ENCODE measurements at regions not wholly inside any gene's neighbourhood (a gene's known extent, or its start where the extent isn't known, plus 50 kb on each side); places are given as distances from the start of the nearest gene placed in this dataset.
A peak's percentile ranks its signal among the peaks of the same experiment; 100 is the strongest.

DNA sequence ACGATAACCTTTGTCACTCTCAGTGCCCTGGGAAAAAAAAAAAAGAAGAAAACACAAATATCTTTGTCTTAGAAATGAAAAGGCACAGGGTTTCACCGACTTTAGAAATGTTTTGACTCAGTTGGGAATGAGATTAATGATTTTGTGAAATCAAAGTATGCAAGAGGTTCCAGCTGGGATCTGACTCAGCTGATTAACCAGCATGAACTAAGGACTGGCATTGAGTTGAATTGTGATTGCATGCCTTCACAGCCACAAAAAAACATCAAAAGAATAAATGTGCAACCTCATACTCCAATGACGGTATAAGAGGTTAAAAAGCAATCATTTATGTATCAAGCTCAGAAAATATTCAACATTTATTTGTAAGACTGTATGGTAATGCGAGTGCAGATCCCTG lies 566.6 kb upstream of the DSEL start:
- Histone ChIP-seq H3K27me3 (no peaks in the 10 kb centered on the region), H3K4me2 (no peak overlapping the region), H3K4me1 (no peaks in the 10 kb centered on the region), H3K4me3 (no peak overlapping the region), H3F3A (ENCODE audit: low read depth) (no peaks in the 10 kb centered on the region), H3K9ac (no peak overlapping the region), H3K27ac (no peak overlapping the region), H3K36me3 (no peaks in the 10 kb centered on the region), H3K9me3 (ENCODE audit: low read depth) (no peaks in the 10 kb centered on the region), H4K20me1 (ENCODE audit: low read depth) (no peaks in the 10 kb centered on the region), H3K79me2 (ENCODE audit: low read depth) (no peaks in the 10 kb centered on the region), H2AFZ (replicated peaks) (peak overlapping the region; percentile 80)
- Mint-ChIP-seq H3K9me3 (no peaks in the 10 kb centered on the region), H3K36me3 (no peaks in the 10 kb centered on the region), H3K4me3 (peak overlapping the region; percentile 34), H3K4me1 (peaks cover 28% of the 10 kb centered on the region), H3K27ac (peak overlapping the region; percentile 69), H3K27me3 (ENCODE audit: insufficient read depth, low read depth) (no peaks in the 10 kb centered on the region)
- no peak for TF ChIP-seq EZH2 (IDR thresholded peaks at IDR 0.05)
- TF ChIP-seq, protein P1, sequence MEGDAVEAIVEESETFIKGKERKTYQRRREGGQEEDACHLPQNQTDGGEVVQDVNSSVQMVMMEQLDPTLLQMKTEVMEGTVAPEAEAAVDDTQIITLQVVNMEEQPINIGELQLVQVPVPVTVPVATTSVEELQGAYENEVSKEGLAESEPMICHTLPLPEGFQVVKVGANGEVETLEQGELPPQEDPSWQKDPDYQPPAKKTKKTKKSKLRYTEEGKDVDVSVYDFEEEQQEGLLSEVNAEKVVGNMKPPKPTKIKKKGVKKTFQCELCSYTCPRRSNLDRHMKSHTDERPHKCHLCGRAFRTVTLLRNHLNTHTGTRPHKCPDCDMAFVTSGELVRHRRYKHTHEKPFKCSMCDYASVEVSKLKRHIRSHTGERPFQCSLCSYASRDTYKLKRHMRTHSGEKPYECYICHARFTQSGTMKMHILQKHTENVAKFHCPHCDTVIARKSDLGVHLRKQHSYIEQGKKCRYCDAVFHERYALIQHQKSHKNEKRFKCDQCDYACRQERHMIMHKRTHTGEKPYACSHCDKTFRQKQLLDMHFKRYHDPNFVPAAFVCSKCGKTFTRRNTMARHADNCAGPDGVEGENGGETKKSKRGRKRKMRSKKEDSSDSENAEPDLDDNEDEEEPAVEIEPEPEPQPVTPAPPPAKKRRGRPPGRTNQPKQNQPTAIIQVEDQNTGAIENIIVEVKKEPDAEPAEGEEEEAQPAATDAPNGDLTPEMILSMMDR (IDR thresholded peaks at IDR 0.05) = no peak
- TF ChIP-seq EZH2phosphoT487 (IDR thresholded peaks at IDR 0.05) = no peak
- no peak for DNase-seq (ENCODE audit: low spot score)

DNA sequence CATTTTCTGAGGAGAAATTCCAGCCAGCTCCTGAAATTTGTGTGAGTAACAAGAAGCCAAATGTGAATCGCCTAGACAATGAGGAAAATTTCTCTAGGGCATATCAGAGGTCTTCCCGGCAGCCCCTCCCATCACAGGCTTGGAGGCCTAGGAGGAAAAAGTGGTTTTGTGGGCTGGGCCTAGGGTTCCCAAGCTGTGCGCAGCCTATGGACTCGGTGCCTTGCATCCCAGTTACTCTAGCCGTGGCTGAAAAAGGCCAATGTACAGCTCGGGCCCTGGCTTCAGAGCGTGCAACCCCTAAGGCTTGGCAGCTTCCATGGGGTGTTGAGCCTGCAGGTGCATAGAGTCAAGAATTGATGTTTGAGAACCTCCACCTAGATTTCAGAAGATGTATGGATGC lies 556.2 kb upstream of the DSEL start:
- Histone ChIP-seq H3K4me2 (no peak overlapping the region), H3F3A (ENCODE audit: low read depth) (no peaks in the 10 kb centered on the region), H3K79me2 (ENCODE audit: low read depth) (no peaks in the 10 kb centered on the region), H3K36me3 (no peaks in the 10 kb centered on the region), H2AFZ (replicated peaks) (no peak overlapping the region), H3K27me3 (no peaks in the 10 kb centered on the region), H3K4me3 (no peak overlapping the region), H3K9me3 (ENCODE audit: low read depth) (no peaks in the 10 kb centered on the region), H3K9ac (no peak overlapping the region), H3K4me1 (no peaks in the 10 kb centered on the region), H3K27ac (no peak overlapping the region), H4K20me1 (ENCODE audit: low read depth) (no peaks in the 10 kb centered on the region)
- Mint-ChIP-seq H3K4me1 (peaks cover 21% of the 10 kb centered on the region), H3K27ac (no peak overlapping the region), H3K9me3 (peaks cover 32% of the 10 kb centered on the region), H3K4me3 (no peak overlapping the region), H3K27me3 (ENCODE audit: insufficient read depth, low read depth) (peaks cover 2% of the 10 kb centered on the region), H3K36me3 (peaks cover 10% of the 10 kb centered on the region)
- TF ChIP-seq, protein P1 (IDR thresholded peaks at IDR 0.05) = no peak
- DNase-seq (ENCODE audit: low spot score) = no peak

DNA sequence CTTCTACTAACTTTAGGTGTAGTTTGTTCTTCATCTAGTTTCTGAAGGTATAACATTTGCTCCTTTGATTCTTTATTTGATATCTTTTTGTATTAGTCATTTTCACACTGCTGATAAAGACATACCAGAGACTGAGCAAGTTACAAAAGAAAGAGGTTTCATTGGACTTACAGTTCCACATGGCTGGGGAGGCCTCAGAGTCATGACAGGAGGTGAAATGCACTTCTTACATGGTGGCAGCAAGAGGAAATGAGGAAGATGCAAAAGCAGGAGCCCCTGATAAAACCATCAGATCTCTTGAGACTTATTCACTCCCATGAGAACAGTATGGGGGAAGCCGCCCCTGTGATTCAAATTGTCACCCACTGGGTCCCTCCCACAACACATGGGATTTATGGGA lies 544.4 kb upstream of the DSEL start:
- Histone ChIP-seq H3K9me3 (ENCODE audit: low read depth) (no peaks in the 10 kb centered on the region), H3K36me3 (no peaks in the 10 kb centered on the region), H3K27me3 (no peaks in the 10 kb centered on the region), H2AFZ (replicated peaks) (no peak overlapping the region), H3K4me3 (no peak overlapping the region), H3F3A (ENCODE audit: low read depth) (no peaks in the 10 kb centered on the region), H3K4me1 (no peaks in the 10 kb centered on the region), H3K9ac (no peak overlapping the region), H3K27ac (no peak overlapping the region), H3K79me2 (ENCODE audit: low read depth) (no peaks in the 10 kb centered on the region), H3K4me2 (no peak overlapping the region), H4K20me1 (ENCODE audit: low read depth) (no peaks in the 10 kb centered on the region)
- Mint-ChIP-seq H3K9me3 (peaks cover 11% of the 10 kb centered on the region), H3K27ac (no peak overlapping the region), H3K4me1 (no peaks in the 10 kb centered on the region), H3K27me3 (ENCODE audit: insufficient read depth, low read depth) (no peaks in the 10 kb centered on the region), H3K4me3 (no peak overlapping the region), H3K36me3 (no peaks in the 10 kb centered on the region)
- no peak for DNase-seq (ENCODE audit: low spot score)
- TF ChIP-seq EZH2 (IDR thresholded peaks at IDR 0.05) = no peak
- TF ChIP-seq, protein P1 (IDR thresholded peaks at IDR 0.05) = no peak
- TF ChIP-seq EZH2phosphoT487 (IDR thresholded peaks at IDR 0.05) = no peak

DNA sequence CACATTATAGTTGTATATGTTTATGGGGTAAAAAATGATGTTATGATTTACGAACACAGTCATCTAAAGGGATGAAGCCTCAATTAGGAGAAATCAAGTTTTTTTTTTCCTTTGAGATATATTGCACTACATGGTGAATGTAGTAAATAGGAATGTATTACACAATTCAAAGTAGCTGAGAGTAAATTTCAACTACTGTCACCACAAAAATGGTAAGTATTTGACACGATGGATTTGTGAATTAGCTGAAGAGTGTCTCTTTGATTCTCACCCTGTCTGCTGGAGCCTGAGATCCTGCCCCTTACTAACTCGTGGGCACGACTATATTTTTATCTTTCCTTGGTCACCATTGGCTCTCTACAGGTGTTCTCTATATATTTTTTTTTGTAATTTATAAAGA lies 540.4 kb upstream of the DSEL start:
- no peaks in the 10 kb centered on the region for H3K4me1 Mint-ChIP-seq
- Histone ChIP-seq H3K4me3 (no peak overlapping the region), H2AFZ (replicated peaks) (no peak overlapping the region), H3K36me3 (no peaks in the 10 kb centered on the region), H3K79me2 (ENCODE audit: low read depth) (no peaks in the 10 kb centered on the region), H3K4me2 (no peak overlapping the region), H3K27ac (no peak overlapping the region), H3K27me3 (no peaks in the 10 kb centered on the region), H3F3A (ENCODE audit: low read depth) (no peaks in the 10 kb centered on the region), H4K20me1 (ENCODE audit: low read depth) (no peaks in the 10 kb centered on the region), H3K9me3 (ENCODE audit: low read depth) (no peaks in the 10 kb centered on the region), H3K4me1 (no peaks in the 10 kb centered on the region), H3K9ac (no peak overlapping the region)
- no peaks in the 10 kb centered on the region for H3K36me3 Mint-ChIP-seq
- H3K27me3 Mint-ChIP-seq (ENCODE audit: insufficient read depth, low read depth) = no peaks in the 10 kb centered on the region
- no peak overlapping the region for H3K27ac Mint-ChIP-seq
- no peak overlapping the region for H3K4me3 Mint-ChIP-seq
- DNase-seq (ENCODE audit: low spot score) = no peak
- peaks cover 2% of the 10 kb centered on the region for H3K9me3 Mint-ChIP-seq
- no peak for TF ChIP-seq EZH2phosphoT487 (IDR thresholded peaks at IDR 0.05)
- no peak for TF ChIP-seq EZH2 (IDR thresholded peaks at IDR 0.05)
- TF ChIP-seq, protein P1 (IDR thresholded peaks at IDR 0.05) = no peak
